ENCODE measurements at regions not wholly inside any gene's neighbourhood (a gene's known extent, or its start where the extent isn't known, plus 50 kb on each side); places are given as distances from the start of the nearest gene placed in this dataset.

DNA sequence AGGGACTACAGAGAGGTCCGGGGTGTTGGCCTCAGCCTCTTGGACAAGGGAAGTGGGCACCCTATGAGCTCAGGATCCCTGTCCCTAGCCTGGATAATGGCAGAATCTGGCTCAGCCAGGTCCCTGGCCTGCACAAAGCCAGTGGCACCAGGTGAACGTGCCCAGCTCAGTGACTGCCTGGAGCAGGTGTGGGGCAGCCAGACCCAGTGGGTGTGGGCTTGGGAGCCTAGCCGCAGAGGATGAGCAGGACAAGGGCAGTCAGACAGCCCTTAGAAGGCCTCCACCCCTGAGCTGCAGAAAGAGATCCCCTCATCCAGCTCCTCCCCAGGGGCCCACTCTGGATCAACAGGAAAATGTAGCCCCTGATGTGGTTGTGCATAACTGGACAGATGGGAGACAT is 585.3 kb downstream of the KCNJ18 start:
- TF ChIP-seq EZH2 (IDR thresholded peaks at IDR 0.05; ENCODE audit: low read depth), result no peak
- TF ChIP-seq, protein P1, sequence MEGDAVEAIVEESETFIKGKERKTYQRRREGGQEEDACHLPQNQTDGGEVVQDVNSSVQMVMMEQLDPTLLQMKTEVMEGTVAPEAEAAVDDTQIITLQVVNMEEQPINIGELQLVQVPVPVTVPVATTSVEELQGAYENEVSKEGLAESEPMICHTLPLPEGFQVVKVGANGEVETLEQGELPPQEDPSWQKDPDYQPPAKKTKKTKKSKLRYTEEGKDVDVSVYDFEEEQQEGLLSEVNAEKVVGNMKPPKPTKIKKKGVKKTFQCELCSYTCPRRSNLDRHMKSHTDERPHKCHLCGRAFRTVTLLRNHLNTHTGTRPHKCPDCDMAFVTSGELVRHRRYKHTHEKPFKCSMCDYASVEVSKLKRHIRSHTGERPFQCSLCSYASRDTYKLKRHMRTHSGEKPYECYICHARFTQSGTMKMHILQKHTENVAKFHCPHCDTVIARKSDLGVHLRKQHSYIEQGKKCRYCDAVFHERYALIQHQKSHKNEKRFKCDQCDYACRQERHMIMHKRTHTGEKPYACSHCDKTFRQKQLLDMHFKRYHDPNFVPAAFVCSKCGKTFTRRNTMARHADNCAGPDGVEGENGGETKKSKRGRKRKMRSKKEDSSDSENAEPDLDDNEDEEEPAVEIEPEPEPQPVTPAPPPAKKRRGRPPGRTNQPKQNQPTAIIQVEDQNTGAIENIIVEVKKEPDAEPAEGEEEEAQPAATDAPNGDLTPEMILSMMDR (conservative IDR thresholded peaks at IDR 0.05), result no peak
